ENCODE measurements at regions not wholly inside any gene's neighbourhood (a gene's known extent, or its start where the extent isn't known, plus 50 kb on each side); places are given as distances from the start of the nearest gene placed in this dataset.

DNA sequence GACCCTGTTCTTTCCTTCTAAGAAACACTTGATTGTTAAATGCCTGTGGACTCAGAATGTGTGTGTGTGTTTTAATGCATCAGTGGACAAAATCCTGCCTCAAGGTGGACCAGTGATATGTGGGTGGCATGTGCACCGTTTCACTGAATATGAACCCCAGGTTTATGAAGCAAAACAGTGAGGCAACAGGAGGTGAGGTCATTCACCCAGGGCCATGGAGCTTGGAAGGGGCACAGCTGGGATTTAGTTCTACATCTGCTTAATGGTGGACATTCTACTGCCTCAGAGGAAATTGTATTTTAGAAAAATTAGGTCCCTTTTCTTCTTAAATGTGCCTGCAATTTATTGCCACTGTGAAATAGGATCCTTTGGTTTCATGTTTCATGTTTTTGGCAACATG, 549.5 kb upstream of the EEF2KMT start:
- H4K8ac ChIP-seq (ENCODE audit: low read depth in 2 of 2, low read length in 2 of 2): no peak overlapping the region
- no peaks in the 10 kb centered on the region for H4K20me1 ChIP-seq (ENCODE audit: insufficient read depth, low read length)
- no peak overlapping the region for H3K27ac ChIP-seq (ENCODE audit: insufficient read depth, low read length)
- in situ Hi-C loops (cut with MboI; ENCODE audit: low sequenced_read_pairs): no loop called here
- no peak overlapping the region for H3K4me2 ChIP-seq (ENCODE audit: low read depth, low read length)
- H3K18ac ChIP-seq (ENCODE audit: low read depth, low read length): no peak overlapping the region
- no peak for ATAC-seq (ENCODE audit: low read depth)
- no peaks in the 10 kb centered on the region for H3K27me3 ChIP-seq (ENCODE audit: control insufficient read depth, insufficient read depth, low read length)
- no peak overlapping the region for H2AFZ ChIP-seq (replicated peaks; ENCODE audit: low read length, poor library complexity)
- H3K9ac ChIP-seq (ENCODE audit: low read depth, low read length): no peak overlapping the region
- peaks cover 25% of the 10 kb centered on the region for H3K9me3 ChIP-seq (ENCODE audit: control insufficient read depth, insufficient read depth, low read length)
- H4K5ac ChIP-seq (ENCODE audit: low read depth, low read length): no peak overlapping the region
- H3K36me3 ChIP-seq (ENCODE audit: control insufficient read depth, insufficient read depth, low read length): no peaks in the 10 kb centered on the region
- ChIA-PET POLR2A (ENCODE audit: unreplicated experiment) (no interaction called here), CTCF (no interaction called here)
- no peak overlapping the region for H3K14ac ChIP-seq (replicated peaks; ENCODE audit: low read depth, low read length)
- H3K9me1 ChIP-seq (ENCODE audit: insufficient read depth, low read length): no peaks in the 10 kb centered on the region
- no peak overlapping the region for H2AK5ac ChIP-seq (ENCODE audit: low read depth, low read length)
- no TSS peak for BruUV-seq (replicated peaks)
- no peak overlapping the region for H2AK9ac ChIP-seq (replicated peaks; ENCODE audit: low read depth, low read length, poor library complexity)
- H3K4ac ChIP-seq (ENCODE audit: low read depth, low read length): no peak overlapping the region
- TF ChIP-seq RFX5 (IDR thresholded peaks at IDR 0.05; ENCODE audit: low read depth, low read length): no peak
- TF ChIP-seq SMC3 (IDR thresholded peaks at IDR 0.05; ENCODE audit: low read depth, low read length): no peak
- no peak for TF ChIP-seq MAZ (IDR thresholded peaks at IDR 0.05; ENCODE audit: borderline replicate concordance, low read depth, low read length)
- TF ChIP-seq RAD21 (IDR thresholded peaks at IDR 0.05; ENCODE audit: low read length): no peak
- TF ChIP-seq, protein P1, sequence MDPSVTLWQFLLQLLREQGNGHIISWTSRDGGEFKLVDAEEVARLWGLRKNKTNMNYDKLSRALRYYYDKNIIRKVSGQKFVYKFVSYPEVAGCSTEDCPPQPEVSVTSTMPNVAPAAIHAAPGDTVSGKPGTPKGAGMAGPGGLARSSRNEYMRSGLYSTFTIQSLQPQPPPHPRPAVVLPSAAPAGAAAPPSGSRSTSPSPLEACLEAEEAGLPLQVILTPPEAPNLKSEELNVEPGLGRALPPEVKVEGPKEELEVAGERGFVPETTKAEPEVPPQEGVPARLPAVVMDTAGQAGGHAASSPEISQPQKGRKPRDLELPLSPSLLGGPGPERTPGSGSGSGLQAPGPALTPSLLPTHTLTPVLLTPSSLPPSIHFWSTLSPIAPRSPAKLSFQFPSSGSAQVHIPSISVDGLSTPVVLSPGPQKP (IDR thresholded peaks at IDR 0.05; ENCODE audit: borderline replicate concordance, low read depth, low read length): no peak
- TF ChIP-seq MAFK (IDR thresholded peaks at IDR 0.05; ENCODE audit: low read depth, low read length): no peak
- TF ChIP-seq FOS (IDR thresholded peaks at IDR 0.05; ENCODE audit: low read depth, low read length): no peak
- TF ChIP-seq CEBPB (IDR thresholded peaks at IDR 0.05; ENCODE audit: low read depth, low read length): no peak
- TF ChIP-seq MXI1 (IDR thresholded peaks at IDR 0.05; ENCODE audit: borderline replicate concordance, low read depth, low read length): no peak
- no peak for TF ChIP-seq NFE2L2 (IDR thresholded peaks at IDR 0.05; ENCODE audit: low read depth, low read length)
- no peak for TF ChIP-seq RCOR1 (IDR thresholded peaks at IDR 0.05; ENCODE audit: insufficient replicate concordance, low read length)
- TF ChIP-seq CHD1 (IDR thresholded peaks at IDR 0.05; ENCODE audit: low read depth, low read length): no peak
- no peak for TF ChIP-seq BHLHE40 (IDR thresholded peaks at IDR 0.05; ENCODE audit: low read depth, low read length)
- TF ChIP-seq, protein P2, sequence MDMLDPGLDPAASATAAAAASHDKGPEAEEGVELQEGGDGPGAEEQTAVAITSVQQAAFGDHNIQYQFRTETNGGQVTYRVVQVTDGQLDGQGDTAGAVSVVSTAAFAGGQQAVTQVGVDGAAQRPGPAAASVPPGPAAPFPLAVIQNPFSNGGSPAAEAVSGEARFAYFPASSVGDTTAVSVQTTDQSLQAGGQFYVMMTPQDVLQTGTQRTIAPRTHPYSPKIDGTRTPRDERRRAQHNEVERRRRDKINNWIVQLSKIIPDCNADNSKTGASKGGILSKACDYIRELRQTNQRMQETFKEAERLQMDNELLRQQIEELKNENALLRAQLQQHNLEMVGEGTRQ (IDR thresholded peaks at IDR 0.05; ENCODE audit: low read depth, low read length): no peak
- no peak for TF ChIP-seq POLR2A (IDR thresholded peaks at IDR 0.05; ENCODE audit: low read depth, low read length)
- TF ChIP-seq, protein P3, sequence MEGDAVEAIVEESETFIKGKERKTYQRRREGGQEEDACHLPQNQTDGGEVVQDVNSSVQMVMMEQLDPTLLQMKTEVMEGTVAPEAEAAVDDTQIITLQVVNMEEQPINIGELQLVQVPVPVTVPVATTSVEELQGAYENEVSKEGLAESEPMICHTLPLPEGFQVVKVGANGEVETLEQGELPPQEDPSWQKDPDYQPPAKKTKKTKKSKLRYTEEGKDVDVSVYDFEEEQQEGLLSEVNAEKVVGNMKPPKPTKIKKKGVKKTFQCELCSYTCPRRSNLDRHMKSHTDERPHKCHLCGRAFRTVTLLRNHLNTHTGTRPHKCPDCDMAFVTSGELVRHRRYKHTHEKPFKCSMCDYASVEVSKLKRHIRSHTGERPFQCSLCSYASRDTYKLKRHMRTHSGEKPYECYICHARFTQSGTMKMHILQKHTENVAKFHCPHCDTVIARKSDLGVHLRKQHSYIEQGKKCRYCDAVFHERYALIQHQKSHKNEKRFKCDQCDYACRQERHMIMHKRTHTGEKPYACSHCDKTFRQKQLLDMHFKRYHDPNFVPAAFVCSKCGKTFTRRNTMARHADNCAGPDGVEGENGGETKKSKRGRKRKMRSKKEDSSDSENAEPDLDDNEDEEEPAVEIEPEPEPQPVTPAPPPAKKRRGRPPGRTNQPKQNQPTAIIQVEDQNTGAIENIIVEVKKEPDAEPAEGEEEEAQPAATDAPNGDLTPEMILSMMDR (conservative IDR thresholded peaks at IDR 0.05; ENCODE audit: low read depth, low read length): no peak
- H2BK15ac ChIP-seq (ENCODE audit: low read depth, low read length): no peak overlapping the region
- no peak overlapping the region for H2BK120ac ChIP-seq (ENCODE audit: low read depth, low read length)
- no peak overlapping the region for H3K23ac ChIP-seq (ENCODE audit: low read depth, low read length)
- intact Hi-C loops (cut with micrococcal nuclease): no loop called here
- no peak for DNase-seq
- 43% methylated on average over 1 of the region's 1 CpG; no CpG with 5 or more reads in 1 of the 2 experiments for WGBS, 2 experiments (ENCODE audit: extremely low coverage in 2 of 2, insufficient read length in 1 of 2)
- no peak overlapping the region for H3K4me3 ChIP-seq (ENCODE audit: insufficient read depth, low read depth, low read length)
- H2BK20ac ChIP-seq (ENCODE audit: low read depth, low read length): no peak overlapping the region
- no peak overlapping the region for H2BK5ac ChIP-seq (ENCODE audit: low read depth, low read length, poor library complexity, severe bottlenecking)
- H3K56ac ChIP-seq (ENCODE audit: extremely low read depth, insufficient read depth, low read length): no peak overlapping the region
- H3K79me1 ChIP-seq (ENCODE audit: low read depth in 1 of 2, low read length in 2 of 2): no peaks in the 10 kb centered on the region
- dilution Hi-C loops (cut with HindIII; ENCODE audit: low sequenced_read_pairs, unreplicated experiment): no loop called here
- H4K91ac ChIP-seq (ENCODE audit: insufficient read depth, low read depth, low read length): no peak overlapping the region
- H3K4me1 ChIP-seq (ENCODE audit: control insufficient read depth, insufficient read depth, low read length): no peaks in the 10 kb centered on the region
